ENCODE measurements at regions not wholly inside any gene's neighbourhood (a gene's known extent, or its start where the extent isn't known, plus 50 kb on each side); places are given as distances from the start of the nearest gene placed in this dataset.

- TF ChIP-seq CTCF (IDR thresholded peaks at IDR 0.05; ENCODE audit: borderline replicate concordance, extremely low read depth, low read length, poor library complexity, severe bottlenecking): peak; percentile 65
- TF ChIP-seq EZH2 (IDR thresholded peaks at IDR 0.05; ENCODE audit: borderline replicate concordance, low read depth, low read length, severe bottlenecking): no peak
- Histone ChIP-seq H3K4me2 (ENCODE audit: insufficient read depth, low read length) (no peak overlapping the region), H3K27ac (ENCODE audit: low read length) (no peak overlapping the region), H2AFZ (ENCODE audit: low read depth, low read length) (no peak overlapping the region), H3K4me1 (ENCODE audit: insufficient read depth, low read length) (no peaks in the 10 kb centered on the region), H3K9ac (ENCODE audit: low read depth, low read length) (no peak overlapping the region), H3K79me2 (ENCODE audit: insufficient read depth, low read length) (no peaks in the 10 kb centered on the region), H3K27me3 (ENCODE audit: insufficient read depth, low read length, poor library complexity) (no peaks in the 10 kb centered on the region), H3K36me3 (ENCODE audit: insufficient read depth, low read length) (no peaks in the 10 kb centered on the region), H3K9me3 (ENCODE audit: insufficient read depth, low read length, severe bottlenecking) (no peaks in the 10 kb centered on the region), H4K20me1 (ENCODE audit: insufficient read depth, low read length) (no peaks in the 10 kb centered on the region), H3K4me3 (ENCODE audit: low read depth in 1 of 2, low read length in 2 of 2) (no peak overlapping the region)
- ATAC-seq (ENCODE audit: insufficient read depth, low read depth) (no peak), DNase-seq (no peak)
Measured at GRCh38 chr2:211035548-211036185, 479.3 kb downstream of the CPS1 start.

- ATAC-seq (ENCODE audit: insufficient read depth, low read depth) (no peak), DNase-seq (no peak)
- Histone ChIP-seq H3K9me3 (ENCODE audit: insufficient read depth, low read length, severe bottlenecking) (no peaks in the 10 kb centered on the region), H3K4me3 (ENCODE audit: low read depth in 1 of 2, low read length in 2 of 2) (no peak overlapping the region), H4K20me1 (ENCODE audit: insufficient read depth, low read length) (no peaks in the 10 kb centered on the region), H2AFZ (ENCODE audit: low read depth, low read length) (no peak overlapping the region), H3K27ac (ENCODE audit: low read length) (no peak overlapping the region), H3K4me1 (ENCODE audit: insufficient read depth, low read length) (no peaks in the 10 kb centered on the region), H3K4me2 (ENCODE audit: insufficient read depth, low read length) (no peak overlapping the region), H3K9ac (ENCODE audit: low read depth, low read length) (no peak overlapping the region), H3K27me3 (ENCODE audit: insufficient read depth, low read length, poor library complexity) (no peaks in the 10 kb centered on the region), H3K36me3 (ENCODE audit: insufficient read depth, low read length) (no peaks in the 10 kb centered on the region), H3K79me2 (ENCODE audit: insufficient read depth, low read length) (no peaks in the 10 kb centered on the region)
- no peak for TF ChIP-seq CTCF (IDR thresholded peaks at IDR 0.05; ENCODE audit: borderline replicate concordance, extremely low read depth, low read length, poor library complexity, severe bottlenecking)
Measured at GRCh38 chr2:211045025-211045424, 488.6 kb downstream of the CPS1 start.

- no peak for ATAC-seq (ENCODE audit: insufficient read depth, low read depth)
- no peaks in the 10 kb centered on the region for H4K20me1 ChIP-seq (ENCODE audit: insufficient read depth, low read length)
- no peaks in the 10 kb centered on the region for H3K79me2 ChIP-seq (ENCODE audit: insufficient read depth, low read length)
- no peaks in the 10 kb centered on the region for H3K4me1 ChIP-seq (ENCODE audit: insufficient read depth, low read length)
- no peak overlapping the region for H3K9ac ChIP-seq (ENCODE audit: low read depth, low read length)
- DNase-seq: no peak
- no peak overlapping the region for H3K4me3 ChIP-seq (ENCODE audit: low read depth in 1 of 2, low read length in 2 of 2)
- H3K27ac ChIP-seq (ENCODE audit: low read length): no peak overlapping the region
- no peaks in the 10 kb centered on the region for H3K9me3 ChIP-seq (ENCODE audit: insufficient read depth, low read length, severe bottlenecking)
- no peak overlapping the region for H3K4me2 ChIP-seq (ENCODE audit: insufficient read depth, low read length)
- H3K36me3 ChIP-seq (ENCODE audit: insufficient read depth, low read length): no peaks in the 10 kb centered on the region
- TF ChIP-seq CTCF (IDR thresholded peaks at IDR 0.05; ENCODE audit: borderline replicate concordance, extremely low read depth, low read length, poor library complexity, severe bottlenecking) (no peak), EZH2 (IDR thresholded peaks at IDR 0.05; ENCODE audit: borderline replicate concordance, low read depth, low read length, severe bottlenecking) (no peak)
- H3K27me3 ChIP-seq (ENCODE audit: insufficient read depth, low read length, poor library complexity): no peaks in the 10 kb centered on the region
- H2AFZ ChIP-seq (ENCODE audit: low read depth, low read length): no peak overlapping the region
Measured at GRCh38 chr2:211049321-211050018, 493.1 kb downstream of the CPS1 start.

Measured in DND-41 (cell line).